K562 (cell line): ENCODE measurements at regions not wholly inside any gene's neighbourhood (a gene's known extent, or its start where the extent isn't known, plus 50 kb on each side); places are given as distances from the start of the nearest gene placed in this dataset.

ENCODE experiments used
- RCOR1 ChIP-seq, 2 experiments: IDR thresholded peaks; 2 replicates each; pipeline ENCODE4 v1.6.1; 2012; ENCODE audit warnings: low read depth in 2 of 2, low read length in 2 of 2, borderline replicate concordance in 1 of 2, improper control_type of control experiment in 1 of 2
- TF ChIP-seq, protein P1 (sequence below), 3 experiments: IDR thresholded peaks in 2 of 3; conservative IDR thresholded peaks in 1 of 3; 2 replicates each; pipeline ENCODE4 v1.5.1; 2011 to 2012; ENCODE audit warnings: low read length in 3 of 3, mild to moderate bottlenecking in 3 of 3, control low read depth in 2 of 3, improper control_type of control experiment in 1 of 3, inconsistent platforms in 1 of 3, low read depth in 1 of 3, mixed read lengths in 1 of 3, moderate library complexity in 1 of 3; ENCODE audit not compliant: insufficient read depth in 2 of 3
- TF ChIP-seq, protein P2 (sequence below): fragments of 450-650 bp; IDR thresholded peaks from 2 replicates; pipeline ENCODE4 v1.6.1; 2016; ENCODE audit warnings: borderline replicate concordance

DNA sequence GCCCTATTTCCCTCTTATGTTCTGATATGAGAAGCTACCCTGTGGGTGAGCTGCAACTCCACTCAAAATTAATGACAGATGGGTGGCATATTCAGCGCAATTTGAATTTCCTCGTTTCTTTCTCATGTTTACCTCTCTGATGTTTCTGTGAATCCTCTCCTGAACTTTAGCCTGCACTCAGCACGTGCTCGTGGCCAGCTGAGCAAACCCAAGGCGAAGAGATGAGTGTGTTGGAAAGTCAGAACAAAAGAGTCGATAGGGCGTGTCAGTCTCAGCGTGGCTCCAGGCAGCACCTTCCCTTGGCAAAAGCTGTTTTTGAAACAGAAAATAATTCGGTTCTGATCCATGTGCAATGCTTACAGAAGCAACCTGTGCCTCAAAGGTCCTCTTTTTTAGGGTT lies 226.1 kb upstream of the GMDS start:
- TF ChIP-seq, protein P1, sequence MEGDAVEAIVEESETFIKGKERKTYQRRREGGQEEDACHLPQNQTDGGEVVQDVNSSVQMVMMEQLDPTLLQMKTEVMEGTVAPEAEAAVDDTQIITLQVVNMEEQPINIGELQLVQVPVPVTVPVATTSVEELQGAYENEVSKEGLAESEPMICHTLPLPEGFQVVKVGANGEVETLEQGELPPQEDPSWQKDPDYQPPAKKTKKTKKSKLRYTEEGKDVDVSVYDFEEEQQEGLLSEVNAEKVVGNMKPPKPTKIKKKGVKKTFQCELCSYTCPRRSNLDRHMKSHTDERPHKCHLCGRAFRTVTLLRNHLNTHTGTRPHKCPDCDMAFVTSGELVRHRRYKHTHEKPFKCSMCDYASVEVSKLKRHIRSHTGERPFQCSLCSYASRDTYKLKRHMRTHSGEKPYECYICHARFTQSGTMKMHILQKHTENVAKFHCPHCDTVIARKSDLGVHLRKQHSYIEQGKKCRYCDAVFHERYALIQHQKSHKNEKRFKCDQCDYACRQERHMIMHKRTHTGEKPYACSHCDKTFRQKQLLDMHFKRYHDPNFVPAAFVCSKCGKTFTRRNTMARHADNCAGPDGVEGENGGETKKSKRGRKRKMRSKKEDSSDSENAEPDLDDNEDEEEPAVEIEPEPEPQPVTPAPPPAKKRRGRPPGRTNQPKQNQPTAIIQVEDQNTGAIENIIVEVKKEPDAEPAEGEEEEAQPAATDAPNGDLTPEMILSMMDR (IDR thresholded peaks at IDR 0.05 in 2 of 3, conservative IDR thresholded peaks at IDR 0.05 in 1 of 3; ENCODE audit: insufficient read depth in 2 of 3, low read depth in 1 of 3, low read length in 3 of 3): no peak
- TF ChIP-seq RCOR1 (IDR thresholded peaks at IDR 0.05; ENCODE audit: borderline replicate concordance in 1 of 2, low read depth in 2 of 2, low read length in 2 of 2): no peak
- TF ChIP-seq, protein P2, sequence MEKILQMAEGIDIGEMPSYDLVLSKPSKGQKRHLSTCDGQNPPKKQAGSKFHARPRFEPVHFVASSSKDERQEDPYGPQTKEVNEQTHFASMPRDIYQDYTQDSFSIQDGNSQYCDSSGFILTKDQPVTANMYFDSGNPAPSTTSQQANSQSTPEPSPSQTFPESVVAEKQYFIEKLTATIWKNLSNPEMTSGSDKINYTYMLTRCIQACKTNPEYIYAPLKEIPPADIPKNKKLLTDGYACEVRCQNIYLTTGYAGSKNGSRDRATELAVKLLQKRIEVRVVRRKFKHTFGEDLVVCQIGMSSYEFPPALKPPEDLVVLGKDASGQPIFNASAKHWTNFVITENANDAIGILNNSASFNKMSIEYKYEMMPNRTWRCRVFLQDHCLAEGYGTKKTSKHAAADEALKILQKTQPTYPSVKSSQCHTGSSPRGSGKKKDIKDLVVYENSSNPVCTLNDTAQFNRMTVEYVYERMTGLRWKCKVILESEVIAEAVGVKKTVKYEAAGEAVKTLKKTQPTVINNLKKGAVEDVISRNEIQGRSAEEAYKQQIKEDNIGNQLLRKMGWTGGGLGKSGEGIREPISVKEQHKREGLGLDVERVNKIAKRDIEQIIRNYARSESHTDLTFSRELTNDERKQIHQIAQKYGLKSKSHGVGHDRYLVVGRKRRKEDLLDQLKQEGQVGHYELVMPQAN: no peak
